DMS79 treated with DMSO at 0.1 percent for 48 hours (cell line): ENCODE measurements at regions not wholly inside any gene's neighbourhood (a gene's known extent, or its start where the extent isn't known, plus 50 kb on each side); places are given as distances from the start of the nearest gene placed in this dataset.
A peak's percentile ranks its signal among the peaks of the same experiment; 100 is the strongest.
"Not testable (repeated sequence)": the region's sequence is repeated elsewhere in the genome, so short reads cannot be mapped to it uniquely, and the experiment has no call there.

Source experiments
- DNase-seq: peaks from one replicate; lab custom pipeline; 2025; lab: John Stamatoyannopoulos, UW

GRCh38 chr4:52373650-52374049 lies 285.5 kb downstream of the USP46 start:
- DNase-seq = no peak

GRCh38 chr4:52374877-52375276 lies 284.2 kb downstream of the USP46 start:
- DNase-seq = no peak

DNA sequence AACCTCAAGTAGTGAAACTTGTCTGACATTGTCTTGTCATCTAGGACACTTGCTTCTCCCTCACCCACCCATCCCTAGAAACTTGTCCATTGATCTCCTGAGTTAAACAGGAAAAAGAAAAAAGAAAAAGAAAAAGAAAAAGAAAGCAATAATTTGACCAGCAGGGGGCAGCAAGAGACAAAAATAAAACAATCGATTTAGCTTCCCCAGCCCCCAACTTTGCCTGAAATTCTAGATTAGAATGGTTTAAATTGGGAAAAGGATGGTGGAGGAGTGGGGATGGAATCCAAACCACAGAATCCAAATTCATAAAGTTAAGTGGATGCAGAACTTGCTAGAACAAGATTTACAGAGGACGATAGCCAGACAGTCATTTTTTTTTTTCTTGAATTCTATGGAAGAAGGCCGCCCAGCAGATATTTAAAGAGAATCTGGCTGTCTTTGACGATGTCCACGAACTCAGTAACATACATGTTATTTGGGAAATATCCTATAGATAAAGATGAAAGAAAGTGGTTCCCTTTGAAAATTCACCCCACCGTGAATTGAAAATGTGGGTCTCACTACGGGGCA lies 282.9 kb downstream of the USP46 start:
- peak; percentile 32 for DNase-seq

- DNase-seq = no peak
Measured at GRCh38 chr4:52377563-52377962, 281.5 kb downstream of the USP46 start.

- DNase-seq = no peak
Measured at GRCh38 chr4:52407545-52407944, 251.6 kb downstream of the USP46 start.

DNA sequence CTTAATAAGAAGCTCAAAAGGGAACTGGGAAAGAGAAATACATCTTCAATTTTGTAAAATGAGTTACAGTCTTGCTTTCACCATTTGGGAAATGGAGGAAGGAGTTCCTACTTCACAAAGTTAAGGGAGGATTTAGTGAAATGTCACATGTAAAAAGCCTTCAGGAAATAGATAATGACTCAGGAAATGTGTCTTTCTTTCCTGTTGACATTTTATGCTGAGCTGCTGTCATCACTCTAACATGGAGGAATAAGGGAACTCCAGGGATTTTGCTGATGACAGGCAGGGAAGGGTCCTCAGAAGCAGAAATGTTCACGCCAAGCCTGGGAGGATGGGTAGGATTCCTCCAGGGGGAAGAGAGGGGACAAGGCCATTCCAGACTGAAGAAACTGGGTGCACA lies 251.1 kb downstream of the USP46 start:
- DNase-seq = no peak

- no peak for DNase-seq
Measured at GRCh38 chr4:52408471-52408870, 250.6 kb downstream of the USP46 start.

GRCh38 chr4:52409766-52410165 lies 249.3 kb downstream of the USP46 start:
- not testable (repeated sequence) for DNase-seq

DNA sequence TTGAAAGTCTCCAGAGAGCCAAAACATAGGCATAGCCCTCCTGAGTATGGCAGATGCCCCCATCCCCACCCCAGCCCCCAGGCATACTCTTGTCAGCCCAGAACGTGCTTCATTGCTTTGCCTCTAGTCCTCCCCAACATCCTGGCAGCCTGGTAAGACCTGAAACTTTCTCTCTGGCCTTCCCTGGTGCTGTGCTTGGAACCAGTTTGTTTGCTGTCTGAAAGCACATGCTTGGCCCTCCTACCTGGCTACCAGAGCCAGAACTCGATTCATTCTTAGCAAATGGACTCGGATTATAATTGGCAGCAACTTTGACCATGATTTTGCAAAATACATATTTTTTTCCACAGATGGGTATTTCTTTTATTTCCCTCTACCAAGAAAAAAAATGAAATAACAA lies 248.1 kb downstream of the USP46 start:
- DNase-seq = no peak

- no peak for DNase-seq
Measured at GRCh38 chr4:52420330-52420729, 238.8 kb downstream of the USP46 start.

DNA sequence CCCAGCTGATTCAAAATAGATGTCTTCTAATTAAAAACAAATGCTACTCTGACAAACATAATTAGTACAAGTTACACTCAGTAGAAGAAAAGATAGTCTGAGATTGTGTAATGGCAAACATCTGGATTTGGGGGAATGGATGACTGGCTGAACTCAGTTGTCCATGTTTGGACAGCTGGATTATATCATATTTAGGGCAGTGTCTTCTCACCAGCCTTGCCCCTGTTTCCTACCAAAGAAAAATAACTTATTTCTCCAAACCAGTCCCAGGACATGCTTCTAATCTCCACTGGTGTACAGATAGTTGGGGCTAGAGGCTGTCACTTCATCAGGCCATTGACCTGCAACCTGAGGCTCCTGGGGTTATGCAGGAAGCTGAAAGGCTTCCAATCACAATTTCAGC lies 237.3 kb downstream of the USP46 start:
- DNase-seq = no peak

GRCh38 chr4:52423967-52424366 lies 235.1 kb downstream of the USP46 start:
- DNase-seq = no peak

DNA sequence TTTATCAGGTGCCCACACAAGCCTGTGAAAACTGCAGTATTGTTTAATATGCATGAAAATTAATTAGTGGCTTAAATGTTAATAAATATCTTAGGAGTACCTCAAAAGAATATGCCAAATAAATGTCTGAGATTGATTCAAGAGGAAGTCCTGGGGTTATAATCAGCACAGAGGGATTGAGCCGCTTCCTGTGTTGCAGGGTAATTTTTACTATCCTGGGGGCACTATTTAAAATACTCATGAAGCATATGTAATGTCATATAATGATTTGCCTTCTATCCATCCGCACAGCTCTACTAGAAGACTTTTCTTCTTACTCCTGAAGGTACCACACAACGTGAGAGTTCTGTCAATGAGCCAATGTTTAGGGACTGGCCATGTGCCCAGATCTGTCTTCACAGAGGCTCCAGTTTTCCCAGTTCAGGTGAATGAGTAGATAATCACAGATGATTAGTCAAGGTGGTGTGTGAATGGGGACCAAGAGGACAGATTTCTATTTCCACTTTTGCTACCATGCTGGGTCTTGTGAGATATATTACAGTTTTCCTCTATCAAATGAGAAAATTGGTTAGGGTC lies 233.3 kb downstream of the USP46 start:
- peak; percentile 7 for DNase-seq

GRCh38 chr4:52431410-52431809 lies 227.7 kb downstream of the USP46 start:
- no peak for DNase-seq

- no peak for DNase-seq
Measured at GRCh38 chr4:52431869-52432268, 227.2 kb downstream of the USP46 start.

DNA sequence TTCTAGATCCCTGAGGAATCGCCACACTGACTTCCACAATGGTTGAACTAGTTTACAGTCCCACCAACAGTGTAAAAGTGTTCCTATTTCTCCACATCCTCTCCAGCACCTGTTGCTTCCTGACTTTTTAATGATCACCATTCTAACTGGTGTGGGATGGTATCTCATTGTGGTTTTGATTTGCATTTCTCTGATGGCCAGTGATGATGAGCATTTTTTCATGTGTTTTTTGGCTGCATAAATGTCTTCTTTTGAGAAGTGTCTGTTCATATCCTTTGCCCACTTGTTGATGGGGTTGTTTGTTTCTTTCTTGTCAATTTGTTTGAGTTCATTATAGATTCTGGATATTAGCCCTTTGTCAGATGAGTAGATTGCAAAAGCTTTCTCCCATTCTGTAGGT lies 216.6 kb downstream of the USP46 start:
- DNase-seq = not testable (repeated sequence)

GRCh38 chr4:52472444-52472843 lies 186.7 kb downstream of the USP46 start:
- DNase-seq = no peak

GRCh38 chr4:52477191-52477780 lies 181.8 kb downstream of the USP46 start:
- DNase-seq = no peak

- DNase-seq = no peak
Measured at GRCh38 chr4:52483186-52483890, 175.8 kb downstream of the USP46 start.

GRCh38 chr4:52507774-52508173 lies 151.3 kb downstream of the USP46 start:
- no peak for DNase-seq

- no peak for DNase-seq
Measured at GRCh38 chr4:52510939-52511565, 148.0 kb downstream of the USP46 start.

DNA sequence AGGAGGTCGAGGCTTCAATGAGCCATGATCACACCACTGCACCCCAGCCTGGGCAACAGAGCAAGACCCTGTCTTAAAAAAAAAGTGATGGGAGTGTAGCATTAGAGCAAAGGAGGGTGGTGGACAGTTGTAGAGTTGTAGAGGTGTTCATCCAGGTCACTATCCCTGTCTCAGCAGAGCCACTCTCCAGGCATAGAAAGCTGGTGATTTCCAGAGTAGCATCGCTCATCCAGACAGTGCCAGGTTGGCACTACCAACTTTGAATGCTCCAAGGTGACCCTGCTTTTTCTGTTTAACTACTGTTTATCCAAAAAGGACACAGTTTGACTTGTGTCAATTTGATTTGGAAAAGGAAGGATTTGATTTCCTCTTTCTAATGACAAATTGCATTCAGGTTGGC lies 147.3 kb downstream of the USP46 start:
- no peak for DNase-seq

DNA sequence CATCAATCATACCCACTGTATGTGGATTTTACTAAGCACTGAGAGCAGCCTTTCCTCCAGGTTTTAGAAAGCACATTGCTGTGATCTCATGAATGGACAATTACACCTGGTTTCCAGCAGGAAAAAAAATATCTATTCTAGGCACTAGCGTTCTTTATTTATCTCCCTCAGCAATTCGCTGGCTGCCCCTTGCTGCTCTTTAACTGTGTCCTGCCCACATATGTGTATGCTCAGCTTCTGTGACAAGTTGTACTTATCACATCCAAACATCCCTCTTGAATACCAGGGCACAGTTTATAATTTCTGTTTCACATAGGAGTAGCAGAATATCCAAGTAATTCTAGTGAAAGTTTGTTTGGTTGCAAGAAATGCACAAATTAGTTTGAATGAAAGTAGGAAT lies 146.8 kb downstream of the USP46 start:
- DNase-seq = no peak
